MCF 10A (cell line): ENCODE measurements at regions not wholly inside any gene's neighbourhood (a gene's known extent, or its start where the extent isn't known, plus 50 kb on each side); places are given as distances from the start of the nearest gene placed in this dataset.
A peak's percentile ranks its signal among the peaks of the same experiment; 100 is the strongest.
"Not testable (repeated sequence)": the region's sequence is repeated elsewhere in the genome, so short reads cannot be mapped to it uniquely, and the experiment has no call there.

Source experiments
- BruUV-seq: library from RNA; stranded (reverse); fragments of 400-500 nt; replicated peaks from 2 replicates; lab custom pipeline; 2021; lab: Mats Ljungman, UMichigan
- CTCF ChIA-PET: fragments of 300-600 bp; sonication (Branson Sonifier 250); formaldehyde crosslinking; extraction: SDS; loops from one replicate; lab custom pipeline; 2021; ENCODE audit warnings: antibody characterized with exemption, inconsistent platforms; lab: Yijun Ruan, JAX
- POLR2A ChIA-PET: fragments of 300-600, 350-650 bp; sonication (Branson Sonifier 250); formaldehyde crosslinking; extraction: SDS; loops from one replicate; lab custom pipeline; 2020; ENCODE audit warnings: antibody characterized with exemption, inconsistent platforms; lab: Yijun Ruan, JAX
- DNase-seq: peaks from one replicate; pipeline ENCODE4 v3.0.0-alpha.2; 2018; ENCODE audit not compliant: unreplicated experiment
- H3K27ac Mint-ChIP-seq: one replicate; pipeline ENCODE4 v1.8.0; 2022; ENCODE audit warnings: mild to moderate bottlenecking, low read depth, mixed read lengths; ENCODE audit not compliant: unreplicated experiment
- H3K27me3 Mint-ChIP-seq: one replicate; pipeline ENCODE4 v1.8.0; 2022; ENCODE audit warnings: mixed read lengths; ENCODE audit not compliant: insufficient read depth, unreplicated experiment
- H3K36me3 Mint-ChIP-seq: one replicate; pipeline ENCODE4 v1.8.0; 2022; ENCODE audit warnings: mild to moderate bottlenecking, moderate library complexity, mixed read lengths; ENCODE audit not compliant: insufficient read depth, unreplicated experiment
- H3K4me1 Mint-ChIP-seq: one replicate; pipeline ENCODE4 v1.8.0; 2022; ENCODE audit warnings: mixed read lengths; ENCODE audit not compliant: insufficient read depth, unreplicated experiment
- H3K4me3 Mint-ChIP-seq: one replicate; pipeline ENCODE4 v1.8.0; 2022; ENCODE audit warnings: mild to moderate bottlenecking, moderate library complexity, mixed read lengths; ENCODE audit not compliant: unreplicated experiment
- H3K9me3 Mint-ChIP-seq: one replicate; pipeline ENCODE4 v1.8.0; 2022; ENCODE audit warnings: mixed read lengths; ENCODE audit not compliant: unreplicated experiment
- intact Hi-C: fragments of 100-400 bp; cut with micrococcal nuclease; formaldehyde crosslinking; loops from 2 replicates; pipeline ENCODE4 v1.14.1; 2022
- TF ChIP-seq, protein P1 (sequence below): fragments of 200-600 bp; IDR thresholded peaks from one replicate; pipeline ENCODE4 v1.8.0; 2022; ENCODE audit warnings: antibody characterized with exemption, mild to moderate bottlenecking; ENCODE audit not compliant: unreplicated experiment

DNA sequence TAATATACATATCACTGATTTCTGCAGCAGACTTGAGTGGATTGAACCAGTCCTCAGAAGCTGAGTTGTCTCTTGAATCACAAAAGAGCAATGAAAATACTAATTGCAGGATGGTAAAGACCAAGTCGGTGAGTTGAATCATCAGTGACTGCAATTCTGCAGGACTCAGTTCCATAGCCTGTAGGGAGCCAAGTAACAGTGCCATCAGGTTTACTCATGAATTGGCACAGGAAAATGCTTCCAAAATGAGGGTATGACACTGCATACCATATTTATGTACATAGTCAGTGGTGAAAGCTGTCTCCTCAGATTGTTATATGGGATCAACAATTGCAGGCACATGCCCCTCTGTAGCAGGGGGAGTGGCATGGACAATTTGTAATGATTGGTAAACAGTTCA lies 192.8 kb downstream of the CCNG2 start:
- CTCF ChIA-PET: interaction anchor here (0.5 to 10.4 kb wide), 3 partner anchors 9 to 253 kb away, joined by 4 to 84 read pairs (median 30); no protein-coding TSS in a partner anchor
- BruUV-seq: no TSS peak
- POLR2A ChIA-PET: no interaction called here
- Mint-ChIP-seq H3K4me1 (peaks cover 9% of the 10 kb centered on the region), H3K9me3 (no peaks in the 10 kb centered on the region), H3K27ac (peak overlapping the region; percentile 39), H3K27me3 (no peaks in the 10 kb centered on the region), H3K36me3 (no peaks in the 10 kb centered on the region), H3K4me3 (no peak overlapping the region)
- intact Hi-C loops: no loop called here
- peak; percentile 33 for DNase-seq
- TF ChIP-seq, protein P1, sequence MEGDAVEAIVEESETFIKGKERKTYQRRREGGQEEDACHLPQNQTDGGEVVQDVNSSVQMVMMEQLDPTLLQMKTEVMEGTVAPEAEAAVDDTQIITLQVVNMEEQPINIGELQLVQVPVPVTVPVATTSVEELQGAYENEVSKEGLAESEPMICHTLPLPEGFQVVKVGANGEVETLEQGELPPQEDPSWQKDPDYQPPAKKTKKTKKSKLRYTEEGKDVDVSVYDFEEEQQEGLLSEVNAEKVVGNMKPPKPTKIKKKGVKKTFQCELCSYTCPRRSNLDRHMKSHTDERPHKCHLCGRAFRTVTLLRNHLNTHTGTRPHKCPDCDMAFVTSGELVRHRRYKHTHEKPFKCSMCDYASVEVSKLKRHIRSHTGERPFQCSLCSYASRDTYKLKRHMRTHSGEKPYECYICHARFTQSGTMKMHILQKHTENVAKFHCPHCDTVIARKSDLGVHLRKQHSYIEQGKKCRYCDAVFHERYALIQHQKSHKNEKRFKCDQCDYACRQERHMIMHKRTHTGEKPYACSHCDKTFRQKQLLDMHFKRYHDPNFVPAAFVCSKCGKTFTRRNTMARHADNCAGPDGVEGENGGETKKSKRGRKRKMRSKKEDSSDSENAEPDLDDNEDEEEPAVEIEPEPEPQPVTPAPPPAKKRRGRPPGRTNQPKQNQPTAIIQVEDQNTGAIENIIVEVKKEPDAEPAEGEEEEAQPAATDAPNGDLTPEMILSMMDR: no peak

DNA sequence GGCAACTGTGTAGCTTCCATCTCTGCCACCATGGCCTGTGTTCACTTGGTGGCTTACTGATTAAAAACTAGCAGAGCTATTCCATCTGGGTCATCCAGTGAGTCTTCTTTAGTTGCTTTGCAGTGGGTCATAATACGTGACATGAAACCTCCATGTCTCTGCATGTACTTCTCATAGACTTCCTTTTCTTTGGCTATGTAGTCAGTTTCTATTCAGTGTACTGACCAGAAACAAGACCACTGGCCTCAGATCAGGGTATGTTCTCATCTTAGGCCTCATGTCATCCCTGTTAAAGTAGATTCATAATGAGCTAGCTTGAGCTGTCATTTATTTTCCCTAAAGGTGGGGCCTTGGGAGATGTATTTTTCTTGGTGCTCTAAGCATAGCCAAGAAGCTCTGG lies 195.2 kb downstream of the CCNG2 start:
- no TSS peak for BruUV-seq
- Mint-ChIP-seq H3K4me1 (peaks cover 15% of the 10 kb centered on the region), H3K27ac (no peak overlapping the region), H3K4me3 (no peak overlapping the region), H3K27me3 (no peaks in the 10 kb centered on the region), H3K9me3 (no peaks in the 10 kb centered on the region), H3K36me3 (no peaks in the 10 kb centered on the region)
- ChIA-PET CTCF (interaction anchor here (1.1 to 10.4 kb wide), 8 partner anchors 9 to 122 kb away, joined by 3 to 84 read pairs (median 8); no protein-coding TSS in a partner anchor), POLR2A (interaction anchor here (1.2 kb wide), 1 partner anchor 8 kb away, joined by 3 read pairs; no protein-coding TSS in a partner anchor)
- intact Hi-C loops: no loop called here
- TF ChIP-seq, protein P1: no peak
- DNase-seq: no peak

DNA sequence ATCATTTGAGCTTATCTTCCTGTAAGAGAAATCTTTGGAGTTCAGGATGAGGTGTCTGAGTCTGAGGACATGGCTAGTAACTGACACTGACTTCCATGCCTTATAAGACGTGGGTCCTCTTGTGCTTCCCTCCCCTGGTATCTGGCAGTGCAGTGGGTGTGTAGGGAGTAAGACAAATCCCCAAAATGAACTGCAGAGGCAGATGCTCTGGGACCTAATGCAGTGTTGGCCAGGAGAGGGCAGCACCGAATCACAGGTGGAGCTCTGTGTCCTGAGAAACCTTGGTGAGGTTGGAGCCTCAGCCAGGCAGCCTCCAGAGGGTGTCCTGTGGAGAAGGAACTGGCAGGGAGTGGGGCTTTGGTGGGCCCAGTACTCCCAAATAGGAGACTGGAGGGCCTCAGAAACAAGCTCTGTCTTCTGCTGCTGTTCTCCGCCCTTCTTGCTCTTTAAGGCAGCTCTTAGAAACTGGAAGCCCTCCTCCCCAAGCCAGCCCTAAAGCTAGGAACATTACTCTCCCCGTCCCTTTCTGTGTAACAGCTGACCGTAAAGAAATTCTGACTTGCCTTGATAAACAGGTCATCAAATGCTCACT lies 196.8 kb downstream of the CCNG2 start:
- intact Hi-C loops, H3K27me3 Mint-ChIP-seq, H3K36me3 Mint-ChIP-seq, BruUV-seq, H3K27ac Mint-ChIP-seq, DNase-seq, H3K9me3 Mint-ChIP-seq, H3K4me3 Mint-ChIP-seq: not testable (repeated sequence)
- CTCF ChIA-PET: interaction anchor here (0.8 to 10.4 kb wide), 16 partner anchors 8 to 263 kb away, joined by 3 to 84 read pairs (median 4); no protein-coding TSS in a partner anchor
- H3K4me1 Mint-ChIP-seq: peaks cover 15% of the 10 kb centered on the region
- POLR2A ChIA-PET: interaction anchor here (1.2 kb wide), 1 partner anchor 10 kb away, joined by 3 read pairs; no protein-coding TSS in a partner anchor

DNA sequence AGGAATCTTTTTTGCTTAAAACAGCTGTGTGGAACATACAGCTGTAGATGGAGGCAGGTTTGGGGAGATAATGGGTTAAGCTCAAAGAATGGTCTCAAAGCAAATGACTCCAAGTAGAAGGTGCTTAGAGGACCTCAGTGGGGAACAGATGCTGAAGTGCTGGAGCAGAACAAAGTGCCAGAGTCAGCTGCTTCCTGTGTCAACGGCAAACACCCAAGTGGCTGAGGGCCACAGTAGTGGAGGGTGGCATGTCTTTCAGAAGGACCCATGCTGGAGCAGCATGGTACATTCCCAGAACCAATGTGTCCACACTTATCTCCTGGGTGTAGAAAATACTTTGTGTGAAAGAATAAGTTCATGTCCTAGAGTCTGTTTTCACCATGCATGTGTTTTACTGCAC lies 197.5 kb downstream of the CCNG2 start:
- POLR2A ChIA-PET: interaction anchor here (0.7 kb wide), 1 partner anchor 47 kb away, joined by 5 read pairs; no protein-coding TSS in a partner anchor
- BruUV-seq: no TSS peak
- DNase-seq: no peak
- no peaks in the 10 kb centered on the region for H3K9me3 Mint-ChIP-seq
- no peaks in the 10 kb centered on the region for H3K36me3 Mint-ChIP-seq
- H3K27ac Mint-ChIP-seq: no peak overlapping the region
- no peak overlapping the region for H3K4me3 Mint-ChIP-seq
- peaks cover 15% of the 10 kb centered on the region for H3K4me1 Mint-ChIP-seq
- no peaks in the 10 kb centered on the region for H3K27me3 Mint-ChIP-seq
- TF ChIP-seq, protein P1: no peak
- intact Hi-C loops: no loop called here
- CTCF ChIA-PET: interaction anchor here (0.6 to 10.4 kb wide), 9 partner anchors 9 to 292 kb away, joined by 3 to 84 read pairs (median 4); no protein-coding TSS in a partner anchor
